Skin of body (tissue), 1 donor: ENCODE measurements at regions not wholly inside any gene's neighbourhood (a gene's known extent, or its start where the extent isn't known, plus 50 kb on each side); places are given as distances from the start of the nearest gene placed in this dataset.
A peak's percentile ranks its signal among the peaks of the same experiment; 100 is the strongest.
"Not testable (repeated sequence)": the region's sequence is repeated elsewhere in the genome, so short reads cannot be mapped to it uniquely, and the experiment has no call there.

ENCODE experiments used
- DNase-seq: peaks from one replicate; lab custom pipeline; 2025; lab: John Stamatoyannopoulos, UW

- DNase-seq, result no peak
Measured at GRCh38 chr2:153307223-153307622, 171.3 kb downstream of the RPRM start.

GRCh38 chr2:153299809-153300208, 178.8 kb downstream of the RPRM start:
- no peak for DNase-seq

GRCh38 chr2:153299217-153299616, 179.3 kb downstream of the RPRM start:
- no peak for DNase-seq

- DNase-seq, result peak; percentile 32
Measured at GRCh38 chr2:153294199-153294786, 184.3 kb downstream of the RPRM start.

- no peak for DNase-seq
Measured at GRCh38 chr2:153291718-153292117, 186.8 kb downstream of the RPRM start.

- no peak for DNase-seq
Measured at GRCh38 chr2:153287109-153287801, 191.3 kb downstream of the RPRM start.

GRCh38 chr2:153268941-153269461, 209.6 kb downstream of the RPRM start:
- no peak for DNase-seq

GRCh38 chr2:153256876-153257275, 221.7 kb downstream of the RPRM start:
- DNase-seq, result not testable (repeated sequence)

- DNase-seq, result not testable (repeated sequence)
Measured at GRCh38 chr2:153246636-153247035, 231.9 kb downstream of the RPRM start.

- DNase-seq, result no peak
Measured at GRCh38 chr2:153235516-153235915, 243.0 kb downstream of the RPRM start.

GRCh38 chr2:153232464-153232863, 246.1 kb downstream of the RPRM start:
- DNase-seq, result no peak

GRCh38 chr2:153230977-153231376, 247.6 kb downstream of the RPRM start:
- no peak for DNase-seq

- DNase-seq, result peak; percentile 35
Measured at GRCh38 chr2:153228904-153229303, 249.7 kb downstream of the RPRM start.

GRCh38 chr2:153227981-153228380, 250.6 kb downstream of the RPRM start:
- peak; percentile 67 for DNase-seq

GRCh38 chr2:153222231-153223165, 256.1 kb downstream of the RPRM start:
- no peak for DNase-seq

- no peak for DNase-seq
Measured at GRCh38 chr2:153221506-153221905, 257.1 kb downstream of the RPRM start.

- no peak for DNase-seq
Measured at GRCh38 chr2:153221087-153221486, 257.5 kb downstream of the RPRM start.

GRCh38 chr2:153218851-153219250, 259.7 kb downstream of the RPRM start:
- no peak for DNase-seq

GRCh38 chr2:153214337-153214736, 264.2 kb downstream of the RPRM start:
- no peak for DNase-seq

GRCh38 chr2:153213022-153213421, 265.5 kb downstream of the RPRM start:
- DNase-seq, result no peak

GRCh38 chr2:153197402-153198386, 280.9 kb downstream of the RPRM start:
- no peak for DNase-seq
